ENCODE measurements at regions not wholly inside any gene's neighbourhood (a gene's known extent, or its start where the extent isn't known, plus 50 kb on each side); places are given as distances from the start of the nearest gene placed in this dataset.

DNA sequence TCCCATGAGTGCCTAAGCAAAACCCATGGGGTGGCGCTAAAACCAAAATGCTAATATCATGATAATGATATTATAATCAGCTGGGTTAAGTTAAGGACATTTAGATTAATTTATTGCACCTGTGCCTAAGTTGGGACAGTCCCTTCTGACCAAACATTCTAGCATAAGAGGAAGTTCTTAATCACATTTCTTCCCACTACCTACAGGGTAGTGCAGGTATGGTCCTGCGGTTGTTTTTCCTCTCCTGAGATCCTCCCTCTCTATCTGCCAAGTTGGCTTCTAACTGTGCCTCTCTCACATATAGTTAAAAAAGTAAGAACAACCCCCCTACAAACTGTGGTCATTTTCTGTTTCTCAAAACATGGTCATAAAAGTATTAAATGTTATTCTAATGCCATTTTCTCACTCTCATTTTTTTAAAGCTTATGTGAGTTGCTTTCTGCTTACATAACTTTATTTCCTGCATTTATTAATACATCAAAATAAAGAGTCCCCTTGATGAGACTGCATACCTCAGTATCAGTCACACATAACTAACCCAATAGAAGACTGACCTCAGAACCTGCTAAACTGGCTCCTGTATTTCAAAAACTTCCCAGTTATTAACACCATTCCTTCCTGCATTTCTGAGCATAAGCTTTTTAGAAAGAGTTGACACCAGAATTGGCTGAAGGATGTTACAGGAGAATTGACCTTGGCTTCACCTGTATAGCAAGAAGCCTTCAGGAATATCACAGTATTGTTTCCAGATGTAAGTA lies 1332.5 kb downstream of the FSTL5 start:
- DNase-seq (ENCODE audit: low read depth): no peak

- no peak for DNase-seq (ENCODE audit: low read depth)
Measured at GRCh38 chr4:160835789-160836188, 1328.0 kb downstream of the FSTL5 start.

DNA sequence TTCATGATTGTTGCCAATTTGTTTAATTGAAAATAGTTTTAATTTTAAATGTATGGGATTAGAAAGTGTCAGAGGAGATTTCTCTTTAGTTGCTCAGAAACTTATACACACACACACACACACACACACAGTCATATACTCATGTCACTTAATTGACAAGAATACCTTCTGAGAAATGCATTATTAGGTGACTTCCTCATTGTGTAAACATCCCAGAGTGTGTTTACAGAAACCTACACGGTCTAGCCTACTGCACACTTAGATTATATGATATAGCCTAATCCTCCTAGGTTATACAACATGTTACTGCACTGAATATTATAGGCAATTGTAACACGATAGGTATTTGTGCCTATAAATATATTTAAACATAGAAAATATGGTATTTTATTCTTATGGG lies 1327.4 kb downstream of the FSTL5 start:
- no peak for DNase-seq (ENCODE audit: low read depth)

DNA sequence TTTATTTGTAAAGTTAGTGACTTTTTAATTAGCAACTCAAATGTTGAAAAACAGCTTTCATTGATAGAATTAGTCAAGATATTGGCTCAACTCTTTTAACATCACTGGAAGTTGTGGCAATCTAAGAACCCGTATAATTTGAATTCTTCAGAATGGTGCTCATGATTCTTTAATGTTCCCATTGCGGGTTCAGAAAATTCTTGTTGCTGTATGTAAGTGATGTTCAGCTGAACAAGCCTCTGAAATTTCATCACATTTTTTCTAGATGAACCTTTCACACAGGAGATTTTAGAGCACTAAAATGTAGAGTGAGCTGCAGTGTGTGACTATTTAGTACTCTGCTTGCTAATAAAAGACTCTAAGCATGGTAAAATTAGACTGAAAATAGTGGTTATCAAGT lies 1317.7 kb downstream of the FSTL5 start:
- peak; percentile 43 for DNase-seq (ENCODE audit: low read depth)

DNA sequence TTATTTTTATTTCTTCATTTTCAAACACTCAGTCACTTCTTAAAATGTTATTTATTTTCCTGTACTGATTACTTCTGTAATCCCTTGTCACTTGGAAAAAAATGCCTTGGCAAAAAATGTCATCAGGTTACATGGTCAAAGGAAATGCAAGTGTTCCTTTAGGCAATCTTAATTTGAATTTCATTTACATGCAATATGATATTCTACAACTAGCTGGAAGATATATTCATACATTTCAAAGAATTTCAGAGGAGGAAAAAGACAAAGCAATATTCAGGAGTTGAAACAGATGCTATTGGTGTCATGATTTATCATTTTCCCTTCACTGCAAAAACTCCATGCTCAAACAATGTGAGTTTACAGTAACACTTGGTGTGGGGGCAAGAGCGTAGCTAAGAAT lies 1316.6 kb downstream of the FSTL5 start:
- no peak for DNase-seq (ENCODE audit: low read depth)

GRCh38 chr4:160848489-160848888 lies 1315.3 kb downstream of the FSTL5 start:
- DNase-seq (ENCODE audit: low read depth): no peak

GRCh38 chr4:160848901-160849760 lies 1314.7 kb downstream of the FSTL5 start:
- DNase-seq (ENCODE audit: low read depth): peak; percentile 57

DNA sequence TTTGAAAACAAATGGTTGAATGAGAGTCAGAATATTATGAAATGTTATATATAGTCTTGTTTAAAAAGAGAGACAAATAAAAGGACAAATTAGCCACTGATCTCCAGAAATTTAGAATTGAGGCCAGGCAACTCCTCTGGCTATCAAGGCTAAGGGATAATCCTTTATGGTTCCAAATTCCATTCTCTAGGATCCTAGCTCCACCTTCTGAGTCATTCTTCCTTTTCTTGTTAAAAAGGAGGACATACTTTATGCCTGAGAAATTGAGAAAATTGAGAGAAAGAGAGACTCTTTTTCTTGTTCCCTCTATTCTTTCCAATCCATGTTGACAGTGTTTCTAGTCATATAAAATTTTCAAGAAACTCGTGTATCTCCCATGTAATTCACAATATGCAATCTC lies 1299.5 kb downstream of the FSTL5 start:
- DNase-seq (ENCODE audit: low read depth): no peak

- DNase-seq (ENCODE audit: low read depth): no peak
Measured at GRCh38 chr4:160869899-160870298, 1293.9 kb downstream of the FSTL5 start.

DNA sequence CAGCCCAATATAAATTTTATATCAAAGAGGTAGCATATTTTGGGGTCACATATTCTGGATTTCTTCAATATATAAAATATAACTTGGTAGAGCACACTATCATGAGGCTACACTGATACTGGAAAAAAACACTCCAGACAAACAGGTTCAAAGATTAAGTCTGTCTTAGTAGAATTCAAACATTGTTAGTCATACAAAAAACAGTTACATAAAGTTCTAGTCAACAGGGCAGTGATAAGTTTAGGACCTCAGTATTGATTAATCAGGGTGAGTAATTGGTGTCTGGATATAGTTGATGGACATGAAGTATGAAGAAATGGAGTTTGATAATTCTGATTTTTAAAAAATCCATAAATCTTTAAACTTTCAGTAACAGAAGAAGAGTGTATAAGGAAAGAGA lies 1291.3 kb downstream of the FSTL5 start:
- no peak for DNase-seq (ENCODE audit: low read depth)

GRCh38 chr4:160877087-160877790 lies 1286.6 kb downstream of the FSTL5 start:
- peak; percentile 36 for DNase-seq (ENCODE audit: low read depth)

GRCh38 chr4:160880180-160880579 lies 1283.6 kb downstream of the FSTL5 start:
- no peak for DNase-seq (ENCODE audit: low read depth)

DNA sequence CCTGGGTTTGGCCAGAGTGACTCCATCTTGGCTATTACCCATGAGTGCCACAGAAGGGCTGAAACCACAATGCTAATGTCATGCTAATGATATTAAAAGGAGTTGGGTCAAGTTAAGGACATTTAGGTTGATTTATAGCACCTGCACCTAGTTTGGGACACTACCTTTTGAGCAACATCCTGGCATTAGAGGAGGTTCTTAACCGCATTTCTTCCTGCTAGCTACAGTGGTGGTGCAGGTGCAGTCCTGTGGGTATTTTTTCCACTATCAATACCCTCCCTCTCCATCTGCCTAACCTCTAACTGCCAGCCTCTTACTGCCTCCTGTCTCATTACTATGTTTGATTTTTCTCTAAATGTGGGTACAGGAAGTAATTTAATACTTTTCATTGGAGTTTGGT lies 1276.1 kb downstream of the FSTL5 start:
- no peak for DNase-seq (ENCODE audit: low read depth)

DNA sequence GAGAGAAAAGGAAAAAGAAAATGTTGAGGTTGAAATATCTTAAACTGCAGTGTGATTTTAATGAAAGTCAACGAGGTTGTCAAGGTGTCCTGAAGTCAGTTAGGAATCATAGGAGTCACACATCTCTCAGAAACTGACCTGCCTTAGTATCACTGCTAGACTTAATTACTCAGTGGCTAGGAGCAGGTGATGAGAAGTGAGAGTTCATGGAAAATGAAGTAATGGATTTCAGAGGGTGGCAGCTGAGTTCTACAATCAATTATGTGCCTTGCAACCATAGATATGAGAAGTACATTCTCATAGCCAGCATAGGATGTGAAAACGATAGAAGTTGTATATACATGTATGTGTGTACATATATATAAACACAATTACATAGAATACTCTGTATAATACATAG lies 1269.7 kb downstream of the FSTL5 start:
- no peak for DNase-seq (ENCODE audit: low read depth)

DNA sequence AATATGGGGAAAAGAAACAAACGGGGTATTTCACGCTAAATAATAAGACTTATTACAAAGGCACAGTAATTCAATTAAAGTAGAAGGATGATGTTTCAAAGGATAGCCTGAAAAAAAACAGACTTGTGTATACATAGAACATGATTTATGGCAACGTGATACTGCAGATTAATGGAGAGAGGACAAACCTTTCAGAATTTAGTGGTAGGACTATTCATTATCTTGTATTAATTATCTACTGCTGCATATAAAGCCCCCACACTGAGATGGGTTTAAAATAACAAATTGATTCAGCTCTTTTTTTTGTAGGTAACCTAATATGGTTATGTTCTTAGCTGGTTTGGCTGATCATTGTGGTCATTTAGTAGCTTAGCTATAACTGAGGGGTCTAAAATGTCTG lies 1269.0 kb downstream of the FSTL5 start:
- DNase-seq (ENCODE audit: low read depth): no peak

DNA sequence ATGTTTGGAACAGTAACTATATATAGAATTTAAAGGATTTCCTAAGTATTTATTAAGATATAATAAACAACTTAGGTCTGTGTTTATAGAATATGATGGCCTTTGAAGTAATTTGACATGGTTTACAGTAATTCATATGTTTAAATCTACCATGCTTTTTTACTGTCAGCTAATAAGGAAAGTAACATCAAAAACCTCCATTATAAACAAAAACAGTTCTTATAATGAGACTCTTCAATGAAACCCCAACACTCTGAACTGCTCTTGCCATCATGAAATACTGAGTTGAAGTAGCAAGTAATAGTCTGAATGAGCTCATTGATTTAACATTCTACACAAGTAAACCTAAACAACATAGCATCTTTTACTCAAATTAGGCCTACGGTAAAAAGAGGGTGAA lies 1236.5 kb downstream of the FSTL5 start:
- DNase-seq (ENCODE audit: low read depth): no peak

- peak; percentile 45 for DNase-seq (ENCODE audit: low read depth)
Measured at GRCh38 chr4:160928482-160928881, 1235.3 kb downstream of the FSTL5 start.

GRCh38 chr4:160947653-160948052 lies 1216.1 kb downstream of the FSTL5 start:
- DNase-seq (ENCODE audit: low read depth): no peak

- DNase-seq (ENCODE audit: low read depth): no peak
Measured at GRCh38 chr4:160956875-160957274, 1206.9 kb downstream of the FSTL5 start.

GRCh38 chr4:160969925-160970324 lies 1193.9 kb downstream of the FSTL5 start:
- no peak for DNase-seq (ENCODE audit: low read depth)

GRCh38 chr4:160980091-160980490 lies 1183.7 kb downstream of the FSTL5 start:
- DNase-seq (ENCODE audit: low read depth): no peak

GRCh38 chr4:160981083-160981482 lies 1182.7 kb downstream of the FSTL5 start:
- no peak for DNase-seq (ENCODE audit: low read depth)

- DNase-seq (ENCODE audit: low read depth): no peak
Measured at GRCh38 chr4:160983035-160983434, 1180.8 kb downstream of the FSTL5 start.

Measured in ELR (cell line).